Activated CD4-positive, alpha-beta T cell treated with anti-CD3 and anti-CD28 coated beads, Interleukin-2, amount 10 ng/mL, durations not matched to agents 7 days and 5 days (primary cell): ENCODE measurements at regions not wholly inside any gene's neighbourhood (a gene's known extent, or its start where the extent isn't known, plus 50 kb on each side); places are given as distances from the start of the nearest gene placed in this dataset.
"Not testable (repeated sequence)": the region's sequence is repeated elsewhere in the genome, so short reads cannot be mapped to it uniquely, and the experiment has no call there.

Source experiments
- CTCF ChIA-PET: fragments of 350-600 bp; sonication (Branson Sonifier 250); formaldehyde crosslinking; loops from one replicate; lab custom pipeline; 2021; ENCODE audit warnings: antibody characterized with exemption; lab: Charles Lee
- POLR2A ChIA-PET: fragments of 350-600 bp; sonication (Branson Sonifier 250); formaldehyde crosslinking; loops from one replicate; lab custom pipeline; 2021; ENCODE audit warnings: antibody characterized with exemption; lab: Charles Lee
- DNase-seq: peaks from one replicate; pipeline ENCODE4 v3.0.0-alpha.2; 2020
- H3K27ac Mint-ChIP-seq: one replicate; pipeline ENCODE4 v1.8.0; 2021; ENCODE audit warnings: mild to moderate bottlenecking, moderate library complexity, mixed read lengths
- H3K27me3 Mint-ChIP-seq: one replicate; pipeline ENCODE4 v1.8.0; 2021; ENCODE audit warnings: mixed read lengths
- H3K36me3 Mint-ChIP-seq: one replicate; pipeline ENCODE4 v1.8.0; 2021; ENCODE audit warnings: low read depth, mixed read lengths
- H3K4me1 Mint-ChIP-seq: one replicate; pipeline ENCODE4 v1.8.0; 2021; ENCODE audit warnings: mixed read lengths
- H3K4me3 Mint-ChIP-seq: one replicate; pipeline ENCODE4 v1.8.0; 2021; ENCODE audit warnings: mild to moderate bottlenecking, moderate library complexity, mixed read lengths
- H3K9me3 Mint-ChIP-seq: one replicate; pipeline ENCODE4 v1.8.0; 2021; ENCODE audit warnings: mixed read lengths

DNA sequence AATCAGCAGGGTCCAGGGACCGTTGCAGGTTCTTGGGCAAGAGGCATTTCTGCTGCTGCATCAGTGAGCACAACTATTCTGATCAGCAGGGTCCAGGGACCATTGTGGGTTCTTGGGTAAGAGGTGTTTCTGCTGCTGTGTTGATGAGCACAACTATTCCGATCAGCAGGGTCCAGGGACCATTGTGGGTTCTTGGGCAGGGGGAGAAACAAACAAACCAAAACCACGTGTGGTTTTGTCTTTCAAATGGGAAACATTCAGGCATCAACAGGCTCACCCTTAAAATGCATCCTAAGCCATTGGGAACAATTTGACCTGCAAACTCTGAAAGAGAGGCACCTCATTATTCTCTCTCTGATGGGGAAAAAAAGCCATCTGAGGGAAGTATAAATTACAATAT lies 377.4 kb downstream of the OMA1 start:
- H3K27me3 Mint-ChIP-seq, H3K9me3 Mint-ChIP-seq, H3K4me3 Mint-ChIP-seq, DNase-seq, CTCF ChIA-PET, POLR2A ChIA-PET, H3K36me3 Mint-ChIP-seq, H3K27ac Mint-ChIP-seq, H3K4me1 Mint-ChIP-seq: not testable (repeated sequence)

DNA sequence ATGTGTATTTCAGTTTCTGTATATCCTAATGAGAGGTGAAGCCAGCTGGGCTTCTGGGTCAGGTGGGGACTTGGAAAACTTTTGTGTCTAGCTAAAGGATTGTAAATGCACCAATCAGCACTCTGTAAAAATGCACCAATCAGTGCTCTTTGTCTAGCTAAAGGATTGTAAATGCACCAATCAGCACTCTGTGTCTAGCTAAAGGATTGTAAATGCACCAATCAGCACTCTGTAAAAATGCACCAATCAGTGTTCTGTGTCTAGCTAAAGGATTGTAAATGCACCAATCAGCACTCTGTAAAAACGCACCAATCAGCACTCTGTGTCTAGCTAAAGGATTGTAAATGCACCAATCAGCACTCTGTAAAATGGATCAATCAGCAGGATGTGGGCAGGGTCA lies 379.4 kb downstream of the OMA1 start:
- H3K36me3 Mint-ChIP-seq, H3K4me1 Mint-ChIP-seq, H3K9me3 Mint-ChIP-seq, H3K27ac Mint-ChIP-seq, H3K4me3 Mint-ChIP-seq, DNase-seq, CTCF ChIA-PET, POLR2A ChIA-PET, H3K27me3 Mint-ChIP-seq: not testable (repeated sequence)

DNA sequence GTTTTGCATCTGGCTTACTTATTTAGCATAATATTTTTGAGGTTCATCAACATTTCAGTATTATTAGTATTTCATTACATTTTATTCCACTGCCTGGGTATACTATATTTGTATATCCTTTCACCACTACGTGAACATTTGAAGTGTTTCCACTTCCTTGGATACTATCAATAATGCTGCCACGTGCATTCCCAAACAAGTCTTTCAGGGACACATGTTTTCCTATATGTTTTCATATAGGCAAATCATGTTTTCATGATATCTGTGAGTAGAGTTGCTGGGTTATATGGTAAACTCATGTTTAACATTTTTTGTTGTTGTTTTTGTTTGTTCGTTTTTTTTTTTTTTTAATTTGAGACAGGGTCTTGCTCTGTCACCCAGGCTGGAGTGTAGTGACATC lies 380.1 kb downstream of the OMA1 start:
- POLR2A ChIA-PET = no interaction called here

DNA sequence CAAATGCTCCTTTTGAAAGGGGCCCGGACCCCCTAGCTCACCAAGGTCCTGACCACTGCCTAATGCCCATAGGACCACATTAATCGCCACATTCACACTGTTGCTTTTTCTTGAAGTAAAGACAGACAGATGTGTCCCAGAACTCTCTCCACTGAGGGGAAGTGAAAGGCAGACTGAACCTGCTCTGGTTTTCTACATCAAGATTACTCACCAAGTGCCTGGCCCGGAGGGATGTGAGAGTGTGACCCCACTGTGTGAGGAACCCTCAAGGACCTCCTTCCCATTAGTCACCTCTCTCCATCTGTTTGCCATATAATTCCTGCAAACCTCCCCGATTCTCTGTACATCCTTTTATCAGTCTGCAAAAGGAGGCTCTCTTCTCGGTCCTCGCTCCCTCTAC lies 381.5 kb downstream of the OMA1 start:
- no peak overlapping the region for H3K4me3 Mint-ChIP-seq
- H3K4me1 Mint-ChIP-seq = no peaks in the 10 kb centered on the region
- CTCF ChIA-PET = no interaction called here
- no peak for DNase-seq
- peaks cover 4% of the 10 kb centered on the region for H3K9me3 Mint-ChIP-seq
- H3K27me3 Mint-ChIP-seq = no peaks in the 10 kb centered on the region
- H3K36me3 Mint-ChIP-seq = no peaks in the 10 kb centered on the region
- no peak overlapping the region for H3K27ac Mint-ChIP-seq
- POLR2A ChIA-PET = no interaction called here

More for the DNA sequence above, 380.1 kb downstream of the OMA1 start:
- Mint-ChIP-seq H3K27ac (no peak overlapping the region), H3K36me3 (no peaks in the 10 kb centered on the region), H3K9me3 (peaks cover 4% of the 10 kb centered on the region), H3K4me3 (no peak overlapping the region), H3K27me3 (no peaks in the 10 kb centered on the region), H3K4me1 (no peaks in the 10 kb centered on the region)
- no peak for DNase-seq
- CTCF ChIA-PET = no interaction called here

DNA sequence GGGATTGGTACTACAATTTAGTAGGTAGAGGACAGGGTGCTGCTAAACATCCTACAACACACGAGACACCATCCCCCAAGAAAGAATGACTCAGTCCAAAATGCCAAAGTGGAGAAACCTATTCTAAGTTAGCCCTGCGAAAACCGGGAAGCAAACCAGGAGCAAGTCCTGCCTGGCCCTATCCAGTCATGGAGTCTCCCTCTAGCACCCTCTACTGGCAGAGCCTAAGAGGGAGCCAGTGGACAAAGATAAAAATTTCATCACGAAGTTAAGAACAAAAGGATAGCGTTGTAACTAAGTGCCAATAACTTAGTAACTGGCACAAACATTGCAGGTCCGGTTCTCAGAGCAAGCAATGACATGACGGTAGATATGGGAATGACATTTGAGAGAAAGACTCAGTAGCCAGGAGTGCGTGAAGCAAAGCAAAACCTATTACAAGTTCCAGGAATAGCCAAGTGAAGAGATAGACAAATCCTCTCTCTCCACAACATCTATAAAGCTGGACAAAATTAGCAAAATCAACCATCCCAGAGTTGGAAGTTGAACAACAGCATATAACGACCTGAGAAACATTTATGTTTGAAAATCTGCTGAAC lies 383.5 kb downstream of the OMA1 start:
- ChIA-PET CTCF (interaction anchor here (1.4 kb wide), 1 partner anchor 22 kb away, joined by 3 read pairs; no protein-coding TSS in a partner anchor), POLR2A (no interaction called here)
- peak; percentile 9 for DNase-seq
- Mint-ChIP-seq H3K36me3 (no peaks in the 10 kb centered on the region), H3K4me3 (no peak overlapping the region), H3K27me3 (no peaks in the 10 kb centered on the region), H3K27ac (no peak overlapping the region), H3K9me3 (no peaks in the 10 kb centered on the region), H3K4me1 (no peaks in the 10 kb centered on the region)

DNA sequence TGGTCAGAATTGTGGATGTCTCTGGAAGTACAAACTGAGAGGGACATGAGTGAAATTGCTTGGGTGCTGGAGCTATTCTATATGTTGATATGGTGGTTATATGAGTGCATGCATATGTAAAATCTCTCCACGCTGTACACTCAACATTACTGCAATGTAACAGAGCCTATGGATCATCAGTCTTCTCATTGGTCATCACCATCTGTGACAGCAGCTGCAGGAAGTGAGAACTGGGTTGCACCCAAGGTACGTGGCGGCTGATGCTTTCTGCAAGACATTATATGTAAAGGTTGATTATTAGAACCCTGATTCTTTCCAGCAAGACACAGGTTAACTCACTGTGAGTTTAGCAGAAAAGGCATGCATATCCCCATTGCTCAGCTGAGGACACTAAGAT lies 387.1 kb downstream of the OMA1 start:
- Mint-ChIP-seq H3K27ac (no peak overlapping the region), H3K4me3 (no peak overlapping the region), H3K4me1 (no peaks in the 10 kb centered on the region), H3K9me3 (no peaks in the 10 kb centered on the region), H3K36me3 (no peaks in the 10 kb centered on the region), H3K27me3 (no peaks in the 10 kb centered on the region)
- POLR2A ChIA-PET = no interaction called here
- CTCF ChIA-PET = interaction anchor here (1.0 kb wide), 1 partner anchor 330 kb away, joined by 3 read pairs; no protein-coding TSS in a partner anchor
- no peak for DNase-seq

DNA sequence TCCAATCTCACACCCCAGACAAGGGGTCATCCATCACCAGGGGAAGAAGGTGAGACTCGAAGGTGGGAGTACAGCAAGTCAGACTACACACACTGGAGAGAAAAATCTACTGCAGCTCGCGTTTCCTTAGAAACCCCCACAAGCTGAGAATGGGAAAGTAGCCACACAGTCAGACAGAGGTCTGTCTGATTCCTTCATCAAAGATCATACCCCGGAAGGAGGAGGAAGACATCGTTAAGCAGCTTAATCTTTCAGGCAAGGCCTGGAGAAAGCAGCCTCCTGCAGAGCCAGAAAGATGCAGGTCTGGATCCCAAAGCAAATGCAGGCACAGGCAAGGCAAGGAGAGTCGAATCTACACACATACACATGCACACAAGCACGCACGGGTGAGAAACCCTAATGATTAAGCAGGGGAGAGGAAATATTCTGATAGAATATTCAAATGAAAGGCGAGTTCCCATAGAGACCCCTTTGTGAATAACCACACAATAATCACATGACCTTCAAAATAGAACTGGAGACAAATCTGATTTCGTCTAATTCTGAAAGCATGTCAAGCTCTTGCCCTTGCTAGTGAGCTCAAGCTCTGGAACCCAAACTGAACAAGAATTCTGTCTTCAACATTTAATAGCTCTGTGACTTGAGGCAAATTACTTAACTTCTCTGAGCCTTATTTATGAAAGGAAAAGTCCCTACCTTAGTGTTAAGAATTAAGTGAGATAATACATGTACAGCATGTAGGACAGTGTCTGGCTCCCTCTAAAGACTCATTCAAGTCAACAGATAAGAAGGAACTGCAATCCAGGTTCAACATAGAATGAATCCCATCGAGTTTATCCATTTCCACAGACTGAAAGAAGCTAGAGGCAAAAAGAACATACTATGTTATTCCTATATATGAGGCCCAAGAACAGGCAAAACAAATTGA lies 387.8 kb downstream of the OMA1 start:
- no peaks in the 10 kb centered on the region for H3K36me3 Mint-ChIP-seq
- no peaks in the 10 kb centered on the region for H3K4me1 Mint-ChIP-seq
- H3K4me3 Mint-ChIP-seq = no peak overlapping the region
- DNase-seq = no peak
- POLR2A ChIA-PET = no interaction called here
- no peak overlapping the region for H3K27ac Mint-ChIP-seq
- H3K27me3 Mint-ChIP-seq = no peaks in the 10 kb centered on the region
- H3K9me3 Mint-ChIP-seq = no peaks in the 10 kb centered on the region
- CTCF ChIA-PET = interaction anchor here (0.9 to 1.0 kb wide), 2 partner anchors 16 to 329 kb away, joined by 3 read pairs; no protein-coding TSS in a partner anchor

DNA sequence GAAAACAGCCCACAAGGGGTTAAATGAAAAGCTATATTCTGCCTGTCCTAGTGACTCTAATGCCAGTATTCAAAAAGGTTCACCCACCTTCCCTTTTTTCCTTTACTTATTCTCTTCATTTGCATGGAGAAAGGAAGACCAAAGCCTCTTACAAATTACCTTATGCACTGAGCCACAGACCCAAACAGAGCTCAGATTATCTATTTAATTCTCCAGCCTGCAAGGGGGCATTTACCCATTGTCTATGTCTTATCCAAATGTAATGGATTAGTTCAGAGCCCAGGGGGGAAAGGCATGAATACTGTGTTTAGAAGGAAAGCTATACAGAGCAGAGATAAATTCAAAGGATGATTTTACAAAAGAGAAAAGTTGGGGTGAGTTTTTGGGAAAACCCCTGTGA lies 388.5 kb downstream of the OMA1 start:
- H3K4me1 Mint-ChIP-seq = no peaks in the 10 kb centered on the region
- no peak for DNase-seq
- H3K27ac Mint-ChIP-seq = no peak overlapping the region
- H3K27me3 Mint-ChIP-seq = no peaks in the 10 kb centered on the region
- no peaks in the 10 kb centered on the region for H3K36me3 Mint-ChIP-seq
- no peak overlapping the region for H3K4me3 Mint-ChIP-seq
- no peaks in the 10 kb centered on the region for H3K9me3 Mint-ChIP-seq
- ChIA-PET POLR2A (no interaction called here), CTCF (interaction anchor here (0.9 kb wide), 1 partner anchor 15 kb away, joined by 3 read pairs; no protein-coding TSS in a partner anchor)

DNA sequence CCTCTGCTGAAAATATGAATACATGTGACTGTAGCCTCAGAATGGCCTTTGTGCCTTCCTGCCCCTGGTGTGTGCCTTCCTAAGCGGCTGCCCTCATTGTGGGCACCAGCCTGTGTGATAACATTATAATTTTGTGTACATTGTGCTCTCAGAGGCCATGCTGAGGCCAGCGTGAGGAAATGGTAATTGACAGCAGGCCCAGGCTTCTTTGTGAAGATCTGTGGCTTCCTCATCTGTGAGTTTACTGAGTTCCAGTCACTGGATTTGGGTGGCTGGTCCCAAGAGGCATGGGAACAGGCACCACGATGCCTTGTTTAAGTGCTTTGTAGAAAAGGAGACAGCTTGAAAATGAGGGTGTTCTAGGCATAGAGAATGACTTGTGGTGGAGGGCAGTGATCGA lies 389.3 kb downstream of the OMA1 start:
- DNase-seq = no peak
- Mint-ChIP-seq H3K9me3 (no peaks in the 10 kb centered on the region), H3K27me3 (no peaks in the 10 kb centered on the region), H3K27ac (no peak overlapping the region), H3K4me1 (no peaks in the 10 kb centered on the region), H3K36me3 (no peaks in the 10 kb centered on the region), H3K4me3 (no peak overlapping the region)
- ChIA-PET CTCF (no interaction called here), POLR2A (no interaction called here)

DNA sequence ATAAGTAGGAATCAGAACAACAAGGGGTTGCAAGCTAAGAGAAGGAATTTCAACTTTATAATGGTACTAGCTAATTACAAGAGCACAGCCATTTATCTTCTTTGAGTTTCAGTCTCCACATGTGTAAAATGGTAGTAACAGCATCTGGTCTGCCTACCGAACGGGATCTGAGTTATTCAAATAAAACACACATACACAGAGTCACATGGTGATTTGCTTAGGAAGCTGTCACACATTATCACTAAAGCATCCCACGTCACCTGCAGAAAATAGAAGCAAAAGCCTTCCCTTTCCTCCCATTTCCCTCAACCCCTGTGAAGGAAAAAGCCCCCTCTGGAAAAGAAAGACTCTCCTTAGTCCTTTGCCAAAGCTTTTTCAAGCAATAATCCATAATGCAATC lies 389.7 kb downstream of the OMA1 start:
- Mint-ChIP-seq H3K4me3 (no peak overlapping the region), H3K36me3 (no peaks in the 10 kb centered on the region)
- CTCF ChIA-PET = no interaction called here

DNA sequence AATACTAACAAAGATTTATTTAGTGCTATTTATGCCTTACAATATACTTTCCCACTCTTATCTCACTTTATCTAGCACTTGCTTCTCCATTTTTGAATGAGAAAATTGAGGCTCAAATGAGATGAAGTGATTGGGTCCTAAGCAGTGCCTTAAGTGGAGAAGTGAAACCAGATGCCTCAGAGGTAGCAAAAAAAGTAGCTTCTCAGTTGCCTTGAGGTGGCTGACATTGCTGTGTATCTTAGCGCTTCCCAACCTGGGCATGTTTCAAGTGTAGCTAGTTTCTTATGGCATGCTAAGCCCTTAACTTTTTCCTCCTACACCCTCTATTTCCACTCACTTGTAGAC lies 390.4 kb downstream of the OMA1 start:
- POLR2A ChIA-PET = no interaction called here
- CTCF ChIA-PET = no interaction called here
- no peaks in the 10 kb centered on the region for H3K9me3 Mint-ChIP-seq
- no peaks in the 10 kb centered on the region for H3K27me3 Mint-ChIP-seq
- no peaks in the 10 kb centered on the region for H3K36me3 Mint-ChIP-seq
- no peak overlapping the region for H3K27ac Mint-ChIP-seq
- H3K4me1 Mint-ChIP-seq = no peaks in the 10 kb centered on the region
- no peak for DNase-seq
- H3K4me3 Mint-ChIP-seq = no peak overlapping the region

More for the DNA sequence above, 389.7 kb downstream of the OMA1 start:
- no peak overlapping the region for H3K27ac Mint-ChIP-seq
- no peak for DNase-seq
- no peaks in the 10 kb centered on the region for H3K27me3 Mint-ChIP-seq
- no peaks in the 10 kb centered on the region for H3K4me1 Mint-ChIP-seq
- no peaks in the 10 kb centered on the region for H3K9me3 Mint-ChIP-seq
- POLR2A ChIA-PET = no interaction called here

DNA sequence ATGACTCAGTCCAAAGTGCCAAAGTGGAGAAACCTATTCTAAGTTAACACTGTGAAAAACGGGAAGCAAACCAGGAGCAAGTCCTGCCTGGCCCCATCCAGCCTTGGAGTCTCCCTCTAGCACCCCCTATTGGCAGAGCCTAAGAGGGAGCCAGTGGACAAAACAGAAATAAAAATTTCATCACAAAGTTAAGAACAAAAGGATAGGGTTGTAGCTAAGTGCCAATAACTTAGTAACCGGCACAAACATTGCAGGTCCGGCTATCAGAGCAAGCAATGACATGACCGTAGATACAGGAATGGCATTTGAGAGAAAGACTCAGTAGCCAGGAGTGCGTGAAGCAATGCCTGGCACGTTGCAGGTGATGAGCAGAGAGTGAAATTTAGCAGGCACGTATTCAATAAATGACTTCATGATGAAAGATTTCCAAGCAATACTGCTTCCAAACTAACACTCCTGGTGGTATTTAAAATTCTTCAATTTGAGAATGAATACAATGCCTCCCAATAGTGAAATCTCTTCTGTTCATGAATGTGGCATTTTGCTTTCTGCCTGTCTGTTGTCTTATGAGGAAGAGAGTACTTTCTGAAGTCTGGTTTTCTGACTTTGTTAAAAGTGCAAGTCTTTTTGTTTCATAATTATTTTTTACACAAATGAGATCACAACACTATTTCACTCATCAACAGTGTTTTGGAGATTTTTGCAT lies 391.0 kb downstream of the OMA1 start:
- CTCF ChIA-PET = no interaction called here
- POLR2A ChIA-PET = no interaction called here
- Mint-ChIP-seq H3K36me3 (no peaks in the 10 kb centered on the region), H3K27me3 (no peaks in the 10 kb centered on the region), H3K4me3 (no peak overlapping the region), H3K27ac (no peak overlapping the region), H3K9me3 (no peaks in the 10 kb centered on the region), H3K4me1 (no peaks in the 10 kb centered on the region)
- no peak for DNase-seq

DNA sequence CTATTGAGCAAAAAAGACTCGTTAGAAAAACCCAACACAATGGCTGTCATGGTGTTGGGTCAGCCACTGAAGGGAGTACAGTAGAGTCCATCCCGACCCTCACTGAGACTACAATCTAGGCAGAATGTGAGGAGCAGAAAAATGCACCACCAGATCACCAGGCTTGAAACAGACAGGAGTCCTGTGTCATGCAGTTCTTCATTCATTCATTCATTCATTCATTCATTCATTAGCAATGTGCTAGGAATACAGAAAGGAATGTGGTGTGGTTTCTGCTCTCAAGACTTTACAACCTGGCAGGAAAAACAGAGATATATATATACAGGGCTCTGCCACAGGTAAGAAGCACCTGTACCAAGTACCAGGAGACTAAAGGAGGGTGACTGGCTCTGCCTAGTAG lies 392.3 kb downstream of the OMA1 start:
- no peaks in the 10 kb centered on the region for H3K4me1 Mint-ChIP-seq
- no peaks in the 10 kb centered on the region for H3K27me3 Mint-ChIP-seq
- ChIA-PET CTCF (no interaction called here), POLR2A (no interaction called here)
- no peaks in the 10 kb centered on the region for H3K9me3 Mint-ChIP-seq
- no peaks in the 10 kb centered on the region for H3K36me3 Mint-ChIP-seq
- H3K27ac Mint-ChIP-seq = no peak overlapping the region
- no peak overlapping the region for H3K4me3 Mint-ChIP-seq
- no peak for DNase-seq
